ENCODE measurements at regions not wholly inside any gene's neighbourhood (a gene's known extent, or its start where the extent isn't known, plus 50 kb on each side); places are given as distances from the start of the nearest gene placed in this dataset.

DNA sequence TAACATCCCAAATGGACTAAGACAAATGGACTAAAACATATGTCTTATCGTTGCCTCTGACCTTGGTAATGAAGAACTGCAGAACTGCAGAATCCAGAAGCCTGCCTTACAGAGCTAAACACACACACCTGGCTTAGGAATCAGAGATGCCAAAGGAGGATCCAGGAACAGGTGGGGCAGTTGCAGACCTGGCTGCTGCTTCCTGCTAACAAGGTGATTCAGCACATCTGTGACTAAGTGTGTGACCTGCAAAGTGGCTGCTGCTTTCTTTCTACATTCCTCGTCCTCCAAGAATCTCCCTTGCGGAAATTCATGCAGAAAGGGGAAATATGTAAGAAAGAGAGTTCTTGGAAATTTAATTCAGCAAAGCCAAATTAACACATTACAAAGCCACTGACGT is 96.8 kb upstream of the NLGN4X start:
- TF ChIP-seq USF1 (IDR thresholded peaks at IDR 0.05; ENCODE audit: borderline replicate concordance, low read depth), result no peak
- no peak for TF ChIP-seq RFX5 (IDR thresholded peaks at IDR 0.05; ENCODE audit: low read length)
- TF ChIP-seq FOXM1 (IDR thresholded peaks at IDR 0.05; ENCODE audit: low read depth), result no peak
- TF ChIP-seq ELF1 (IDR thresholded peaks at IDR 0.05), result no peak
- TF ChIP-seq EZH2phosphoT487 (IDR thresholded peaks at IDR 0.05; ENCODE audit: borderline replicate concordance, low read depth), result no peak
- no peak for TF ChIP-seq USF2 (IDR thresholded peaks at IDR 0.05; ENCODE audit: borderline replicate concordance, low read depth, low read length)
